ENCODE measurements at regions not wholly inside any gene's neighbourhood (a gene's known extent, or its start where the extent isn't known, plus 50 kb on each side); places are given as distances from the start of the nearest gene placed in this dataset.

- Histone ChIP-seq H3K27me3 (ENCODE audit: control insufficient read depth in 3 of 3, insufficient read depth in 3 of 3, low read length in 2 of 3) (no peaks in the 10 kb centered on the region), H3K9me3 (ENCODE audit: control insufficient read depth in 4 of 4, insufficient read depth in 3 of 4, low read length in 3 of 4) (peaks cover 0 to 15% (median 3%) of the 10 kb centered on the region in 4 donors), H3K4me1 (ENCODE audit: control insufficient read depth in 5 of 5, insufficient read depth in 5 of 5, low read length in 5 of 5) (no peaks in the 10 kb centered on the region), H3K4me3 (no peak overlapping the region), H3K9ac (ENCODE audit: insufficient read depth in 1 of 2, low read length in 2 of 2) (no peak overlapping the region), H3K27ac (ENCODE audit: low read depth in 1 of 2, low read length in 1 of 2) (no peak overlapping the region), H3K36me3 (ENCODE audit: control insufficient read depth in 4 of 4, insufficient read depth in 4 of 4, low read length in 4 of 4) (no peaks in the 10 kb centered on the region)
- 78 to 86% methylated on average over 6 of the region's 6 CpGs for WGBS, 2 donors
- TF ChIP-seq, protein P1, sequence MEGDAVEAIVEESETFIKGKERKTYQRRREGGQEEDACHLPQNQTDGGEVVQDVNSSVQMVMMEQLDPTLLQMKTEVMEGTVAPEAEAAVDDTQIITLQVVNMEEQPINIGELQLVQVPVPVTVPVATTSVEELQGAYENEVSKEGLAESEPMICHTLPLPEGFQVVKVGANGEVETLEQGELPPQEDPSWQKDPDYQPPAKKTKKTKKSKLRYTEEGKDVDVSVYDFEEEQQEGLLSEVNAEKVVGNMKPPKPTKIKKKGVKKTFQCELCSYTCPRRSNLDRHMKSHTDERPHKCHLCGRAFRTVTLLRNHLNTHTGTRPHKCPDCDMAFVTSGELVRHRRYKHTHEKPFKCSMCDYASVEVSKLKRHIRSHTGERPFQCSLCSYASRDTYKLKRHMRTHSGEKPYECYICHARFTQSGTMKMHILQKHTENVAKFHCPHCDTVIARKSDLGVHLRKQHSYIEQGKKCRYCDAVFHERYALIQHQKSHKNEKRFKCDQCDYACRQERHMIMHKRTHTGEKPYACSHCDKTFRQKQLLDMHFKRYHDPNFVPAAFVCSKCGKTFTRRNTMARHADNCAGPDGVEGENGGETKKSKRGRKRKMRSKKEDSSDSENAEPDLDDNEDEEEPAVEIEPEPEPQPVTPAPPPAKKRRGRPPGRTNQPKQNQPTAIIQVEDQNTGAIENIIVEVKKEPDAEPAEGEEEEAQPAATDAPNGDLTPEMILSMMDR (IDR thresholded peaks at IDR 0.05; ENCODE audit: control extremely low read depth, extremely low read depth) = no peak
- ATAC-seq (ENCODE audit: insufficient read depth, low FRiP score) (no peak), DNase-seq (no peak)
Measured at GRCh38 chr12:58655375-58655774, 264.9 kb downstream of the LRIG3 start.

- ATAC-seq (ENCODE audit: insufficient read depth, low FRiP score) = no peak
- H3K4me3 ChIP-seq = no peak overlapping the region
- H3K4me1 ChIP-seq (ENCODE audit: control insufficient read depth in 5 of 5, insufficient read depth in 5 of 5, low read length in 5 of 5) = no peaks in the 10 kb centered on the region
- no peak for DNase-seq
- no peak overlapping the region for H3K9ac ChIP-seq (ENCODE audit: insufficient read depth in 1 of 2, low read length in 2 of 2)
- WGBS, 2 donors = 83 to 88% methylated on average over 3 of the region's 3 CpGs
- H3K27ac ChIP-seq (ENCODE audit: low read depth in 1 of 2, low read length in 1 of 2) = no peak overlapping the region
- TF ChIP-seq, protein P1 (IDR thresholded peaks at IDR 0.05; ENCODE audit: control extremely low read depth, extremely low read depth) = no peak
- no peaks in the 10 kb centered on the region for H3K27me3 ChIP-seq (ENCODE audit: control insufficient read depth in 3 of 3, insufficient read depth in 3 of 3, low read length in 2 of 3)
- peaks cover 0 to 15% (median 3%) of the 10 kb centered on the region in 4 donors for H3K9me3 ChIP-seq (ENCODE audit: control insufficient read depth in 4 of 4, insufficient read depth in 3 of 4, low read length in 3 of 4)
- no peaks in the 10 kb centered on the region for H3K36me3 ChIP-seq (ENCODE audit: control insufficient read depth in 4 of 4, insufficient read depth in 4 of 4, low read length in 4 of 4)
Measured at GRCh38 chr12:58656254-58657009, 263.9 kb downstream of the LRIG3 start.

GRCh38 chr12:58657190-58657589, 263.1 kb downstream of the LRIG3 start:
- TF ChIP-seq, protein P1 (IDR thresholded peaks at IDR 0.05; ENCODE audit: control extremely low read depth, extremely low read depth) = no peak

More at GRCh38 chr12:58657190-58657589, 263.1 kb downstream of the LRIG3 start:
- no peaks in the 10 kb centered on the region for H3K36me3 ChIP-seq (ENCODE audit: control insufficient read depth in 4 of 4, insufficient read depth in 4 of 4, low read length in 4 of 4)
- no peak overlapping the region for H3K4me3 ChIP-seq
- no peak overlapping the region for H3K27ac ChIP-seq (ENCODE audit: low read depth in 1 of 2, low read length in 1 of 2)
- no peaks in the 10 kb centered on the region for H3K27me3 ChIP-seq (ENCODE audit: control insufficient read depth in 3 of 3, insufficient read depth in 3 of 3, low read length in 2 of 3)
- no peak overlapping the region for H3K9ac ChIP-seq (ENCODE audit: insufficient read depth in 1 of 2, low read length in 2 of 2)
- no peaks in the 10 kb centered on the region for H3K4me1 ChIP-seq (ENCODE audit: control insufficient read depth in 5 of 5, insufficient read depth in 5 of 5, low read length in 5 of 5)
- DNase-seq = no peak
- ATAC-seq (ENCODE audit: insufficient read depth, low FRiP score) = no peak
- H3K9me3 ChIP-seq (ENCODE audit: control insufficient read depth in 4 of 4, insufficient read depth in 3 of 4, low read length in 3 of 4) = peaks cover 0 to 15% (median 3%) of the 10 kb centered on the region in 4 donors
- 75 to 76% methylated on average over 1 of the region's 1 CpG for WGBS, 2 donors

Data from lung (tissue), 11 donors.